ENCODE measurements at regions not wholly inside any gene's neighbourhood (a gene's known extent, or its start where the extent isn't known, plus 50 kb on each side); places are given as distances from the start of the nearest gene placed in this dataset.

- Histone ChIP-seq H3K27ac (no peak overlapping the region), H3K36me3 (no peaks in the 10 kb centered on the region), H3K4me3 (no peak overlapping the region), H3K4me1 (no peaks in the 10 kb centered on the region), H3K9me3 (peaks cover 0 to 11% (median 5%) of the 10 kb centered on the region in 4 donors), H3K27me3 (no peaks in the 10 kb centered on the region)
- WGBS, 2 donors = 87 to 91% methylated on average over 5 of the region's 5 CpGs
- ATAC-seq (ENCODE audit: low FRiP score in 2 of 2) (no peak), DNase-seq (no peak)
- TF ChIP-seq POLR2AphosphoS5 (IDR thresholded peaks at IDR 0.05) (no peak), POLR2A (IDR thresholded peaks at IDR 0.05) (no peak), CTCF (IDR thresholded peaks at IDR 0.05) (no peak), EP300 (IDR thresholded peaks at IDR 0.05) (no peak)
These were observed 147.8 kb upstream of the SPHKAP start for GRCh38 chr2:228329282-228329681.

- no peaks in the 10 kb centered on the region for H3K36me3 ChIP-seq
- WGBS, 2 donors = 67 to 81% methylated on average over 7 of the region's 7 CpGs
- DNase-seq (no peak), ATAC-seq (ENCODE audit: low FRiP score in 2 of 2) (no peak)
- H3K27ac ChIP-seq = no peak overlapping the region
- H3K9me3 ChIP-seq = no peaks in the 10 kb centered on the region
- no peak overlapping the region for H3K4me3 ChIP-seq
- H3K4me1 ChIP-seq = no peaks in the 10 kb centered on the region
- H3K27me3 ChIP-seq = no peaks in the 10 kb centered on the region
- TF ChIP-seq EP300 (IDR thresholded peaks at IDR 0.05) (no peak), POLR2A (IDR thresholded peaks at IDR 0.05) (no peak), POLR2AphosphoS5 (IDR thresholded peaks at IDR 0.05) (no peak), CTCF (IDR thresholded peaks at IDR 0.05) (no peak)
These were observed 139.5 kb upstream of the SPHKAP start for GRCh38 chr2:228321015-228321414.

GRCh38 chr2:228318218-228318617 is 136.7 kb upstream of the SPHKAP start:
- WGBS, 2 donors = 50 to 63% methylated on average over 1 of the region's 1 CpG
- Histone ChIP-seq H3K27ac (no peak overlapping the region), H3K4me3 (no peak overlapping the region), H3K9me3 (no peaks in the 10 kb centered on the region), H3K36me3 (no peaks in the 10 kb centered on the region), H3K4me1 (no peaks in the 10 kb centered on the region), H3K27me3 (no peaks in the 10 kb centered on the region)
- ATAC-seq (ENCODE audit: low FRiP score in 2 of 2) (no peak), DNase-seq (no peak)
- no peak for TF ChIP-seq EP300 (IDR thresholded peaks at IDR 0.05)
- no peak for TF ChIP-seq CTCF (IDR thresholded peaks at IDR 0.05)

GRCh38 chr2:228312172-228312571 is 130.7 kb upstream of the SPHKAP start:
- no peaks in the 10 kb centered on the region for H3K36me3 ChIP-seq
- ATAC-seq (ENCODE audit: low FRiP score in 2 of 2) = no peak
- no peak overlapping the region for H3K4me3 ChIP-seq
- H3K9me3 ChIP-seq = no peaks in the 10 kb centered on the region
- DNase-seq = no peak
- H3K4me1 ChIP-seq = no peaks in the 10 kb centered on the region
- no peak overlapping the region for H3K27ac ChIP-seq
- no peak for TF ChIP-seq POLR2A (IDR thresholded peaks at IDR 0.05)
- no peak for TF ChIP-seq CTCF (IDR thresholded peaks at IDR 0.05)
- no peak for TF ChIP-seq EP300 (IDR thresholded peaks at IDR 0.05)
- TF ChIP-seq POLR2AphosphoS5 (IDR thresholded peaks at IDR 0.05) = no peak
- H3K27me3 ChIP-seq = no peaks in the 10 kb centered on the region
- WGBS, 2 donors = 88 to 89% methylated on average over 5 of the region's 5 CpGs

GRCh38 chr2:228303960-228304359 is 122.5 kb upstream of the SPHKAP start:
- TF ChIP-seq POLR2AphosphoS5 (IDR thresholded peaks at IDR 0.05) = no peak
- no peak for TF ChIP-seq EP300 (IDR thresholded peaks at IDR 0.05)
- no peak for TF ChIP-seq CTCF (IDR thresholded peaks at IDR 0.05)
- no peak for TF ChIP-seq POLR2A (IDR thresholded peaks at IDR 0.05)
- Histone ChIP-seq H3K27ac (no peak overlapping the region), H3K36me3 (no peaks in the 10 kb centered on the region), H3K9me3 (no peaks in the 10 kb centered on the region), H3K27me3 (no peaks in the 10 kb centered on the region), H3K4me3 (no peak overlapping the region), H3K4me1 (no peaks in the 10 kb centered on the region)
- 77 to 81% methylated on average over 3 of the region's 3 CpGs for WGBS, 2 donors
- DNase-seq (no peak), ATAC-seq (ENCODE audit: low FRiP score in 2 of 2) (no peak)
